GM19351 (cell line): ENCODE measurements at regions not wholly inside any gene's neighbourhood (a gene's known extent, or its start where the extent isn't known, plus 50 kb on each side); places are given as distances from the start of the nearest gene placed in this dataset.
"Not testable (repeated sequence)": the region's sequence is repeated elsewhere in the genome, so short reads cannot be mapped to it uniquely, and the experiment has no call there.

Experiments used
- ATAC-seq: cut with Tn5 transposase; IDR thresholded peaks from one replicate; pipeline ENCODE4 v1.9.1; 2021; ENCODE audit warnings: mild to moderate bottlenecking, moderate library complexity; ENCODE audit not compliant: unreplicated experiment

DNA sequence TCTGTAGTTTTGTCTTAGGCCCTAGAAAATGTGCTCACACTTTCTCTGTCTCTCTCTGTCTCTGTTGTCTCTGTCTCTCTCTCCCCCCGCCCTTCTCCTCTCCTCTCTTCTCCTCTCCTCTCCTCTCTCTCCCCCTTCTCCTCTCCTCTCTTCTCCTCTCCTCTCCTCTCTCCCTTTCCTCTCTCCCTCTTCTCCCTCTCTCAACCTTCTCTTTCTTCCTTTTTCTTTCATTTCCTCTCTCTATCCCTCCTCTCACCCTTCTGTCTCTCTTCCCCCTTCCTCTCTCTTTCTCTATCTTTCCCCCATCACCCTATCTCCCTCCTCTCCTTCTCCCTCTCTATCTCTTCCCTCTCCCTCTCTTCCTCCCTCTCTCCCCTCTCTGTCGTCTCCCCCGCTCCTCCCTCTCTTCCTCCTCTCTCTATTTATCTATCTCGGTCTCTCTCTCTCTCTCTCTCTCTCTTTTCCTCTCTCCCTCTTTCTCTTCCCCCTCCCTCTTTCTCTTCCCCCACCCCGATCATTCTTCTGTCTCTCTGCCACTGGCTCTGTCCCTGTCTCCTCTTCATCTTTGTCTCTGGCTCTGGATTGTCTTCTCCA is 107.2 kb upstream of the C16orf82 start:
- no peak for ATAC-seq

DNA sequence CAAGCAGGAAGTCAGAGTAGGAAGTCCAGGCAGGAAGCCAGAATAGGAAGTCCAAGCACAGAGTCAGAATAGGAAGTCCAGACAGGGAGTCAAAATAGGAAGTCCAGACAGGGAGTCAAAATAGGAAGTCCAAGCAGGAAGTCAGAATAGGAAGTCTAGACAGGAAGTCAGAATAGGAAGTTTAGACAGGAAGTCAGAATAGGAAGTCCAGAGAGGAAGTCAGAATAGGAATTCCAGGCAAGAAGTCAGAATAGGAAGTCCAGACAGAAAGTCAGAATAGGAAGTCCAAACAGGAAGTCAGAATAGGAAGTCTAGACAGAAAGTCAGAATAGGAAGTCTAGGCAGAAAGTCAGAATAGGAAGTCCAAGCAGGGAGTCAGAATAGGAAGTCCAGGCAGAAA is 105.3 kb upstream of the C16orf82 start:
- ATAC-seq: no peak

DNA sequence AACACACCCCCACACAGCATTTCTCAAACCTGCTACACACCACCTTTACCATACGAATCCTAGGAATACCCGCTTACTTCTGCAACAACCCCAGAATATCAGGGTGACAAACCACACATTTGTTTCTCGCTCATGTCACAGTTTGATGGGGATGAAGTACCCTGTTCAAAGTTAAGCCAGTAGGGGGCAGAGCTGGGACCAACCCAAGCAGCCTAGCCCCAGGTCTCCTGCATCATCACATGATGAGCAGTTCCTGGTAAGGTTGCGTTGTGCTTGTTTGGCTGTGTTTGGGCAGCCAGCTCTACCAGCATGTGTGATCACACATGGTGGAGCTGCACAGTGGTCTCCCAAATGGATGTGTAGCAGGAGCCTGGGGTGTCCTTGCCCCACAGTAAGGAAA is 103.6 kb upstream of the C16orf82 start:
- ATAC-seq: no peak

DNA sequence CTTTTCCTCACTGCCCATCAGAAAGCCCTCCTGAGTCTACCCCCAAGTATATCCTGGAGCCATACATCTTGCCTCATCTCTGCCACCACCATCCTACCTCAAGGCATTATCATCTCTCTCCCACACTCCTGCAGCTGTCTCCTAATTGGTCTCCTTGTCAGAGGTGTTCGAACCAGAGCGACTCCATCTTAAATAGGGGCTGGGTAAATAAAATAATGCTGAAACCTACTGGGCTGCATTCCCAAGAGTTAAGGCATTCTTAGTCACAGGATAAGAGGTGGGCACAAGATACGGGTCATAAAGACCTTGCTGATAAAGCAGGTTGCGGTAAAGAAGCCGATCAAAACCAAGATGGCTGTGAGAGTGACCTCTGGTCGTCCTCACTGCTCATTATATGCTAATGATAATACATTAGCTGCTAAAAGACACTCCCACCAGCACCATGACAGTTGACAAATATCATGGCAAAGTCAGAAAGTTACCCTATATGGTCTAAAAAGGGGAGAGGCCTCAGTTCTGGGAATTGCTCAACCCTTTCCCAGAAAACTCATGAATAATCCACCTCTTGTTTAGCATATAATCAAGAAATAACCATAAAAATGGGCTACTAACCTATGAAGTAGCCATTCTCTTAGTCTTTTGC is 97.0 kb upstream of the C16orf82 start:
- no peak for ATAC-seq

DNA sequence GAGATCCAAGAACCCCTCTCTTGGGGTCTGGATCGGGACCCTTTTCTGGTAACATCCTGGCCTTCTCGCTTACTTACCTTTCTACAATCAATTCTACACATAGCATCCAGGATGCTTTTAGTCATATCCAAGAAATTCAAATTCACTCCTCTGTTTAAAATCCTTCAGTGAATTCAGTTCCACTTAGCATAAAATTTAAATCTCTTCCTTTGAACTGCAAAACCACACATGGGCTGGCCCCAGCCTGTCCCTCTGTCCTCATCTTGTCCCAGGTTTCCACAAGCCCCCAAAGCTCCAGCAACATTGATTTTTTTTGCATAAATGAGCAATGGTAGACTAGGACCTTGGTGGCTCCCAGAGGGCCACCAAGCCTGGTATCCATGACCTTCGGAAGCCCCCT is 96.4 kb upstream of the C16orf82 start:
- ATAC-seq: no peak

DNA sequence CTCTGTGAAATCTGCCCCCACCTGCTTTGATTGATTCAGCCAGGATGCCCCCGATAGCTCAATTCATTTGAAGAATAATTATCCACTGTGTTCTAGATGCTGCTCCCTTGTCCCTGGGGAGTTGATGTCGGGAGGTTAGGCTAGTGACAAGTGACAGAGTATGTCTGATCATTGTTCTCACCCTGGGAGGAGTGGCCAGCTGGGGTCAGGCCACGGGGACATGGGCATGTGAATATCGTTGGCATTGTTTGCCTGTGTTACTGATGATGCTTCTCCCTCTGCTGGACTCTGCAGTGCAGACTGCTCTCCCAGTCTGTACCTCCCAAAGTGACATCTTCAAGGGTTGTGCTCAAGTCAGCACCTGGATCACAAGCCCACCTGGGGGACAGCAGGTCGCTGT is 89.9 kb upstream of the C16orf82 start:
- no peak for ATAC-seq

DNA sequence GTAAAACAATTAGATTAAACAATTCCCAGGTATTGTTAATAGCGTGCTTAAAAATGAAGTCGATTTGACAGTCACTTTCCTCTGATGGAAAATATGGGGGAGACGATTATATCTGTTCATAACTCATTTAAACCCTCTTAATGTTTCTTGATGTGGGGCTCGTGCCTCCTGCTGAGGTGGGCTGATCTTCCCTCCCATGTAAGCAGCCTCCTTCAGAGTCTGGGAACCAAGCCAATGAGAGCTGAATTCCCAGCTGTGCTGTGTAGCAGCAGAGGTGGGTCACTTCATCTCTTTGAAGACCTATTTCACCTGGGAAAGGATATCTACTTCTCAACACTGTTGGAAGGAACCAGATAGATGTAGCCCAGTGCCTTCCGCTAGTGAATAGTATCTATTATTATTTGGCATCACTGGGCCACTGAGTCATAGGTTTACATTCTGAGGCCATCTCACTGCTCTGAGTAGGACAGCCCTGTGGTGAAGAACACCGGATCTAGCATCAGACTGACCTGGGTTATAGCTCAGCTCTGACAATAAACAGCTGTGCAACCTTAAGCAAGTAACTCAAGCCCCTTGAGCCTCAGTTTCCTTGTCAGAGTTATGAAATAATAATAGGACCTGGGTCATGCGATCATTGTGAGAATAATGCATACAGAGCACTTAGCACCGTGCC is 85.3 kb upstream of the C16orf82 start:
- no peak for ATAC-seq

DNA sequence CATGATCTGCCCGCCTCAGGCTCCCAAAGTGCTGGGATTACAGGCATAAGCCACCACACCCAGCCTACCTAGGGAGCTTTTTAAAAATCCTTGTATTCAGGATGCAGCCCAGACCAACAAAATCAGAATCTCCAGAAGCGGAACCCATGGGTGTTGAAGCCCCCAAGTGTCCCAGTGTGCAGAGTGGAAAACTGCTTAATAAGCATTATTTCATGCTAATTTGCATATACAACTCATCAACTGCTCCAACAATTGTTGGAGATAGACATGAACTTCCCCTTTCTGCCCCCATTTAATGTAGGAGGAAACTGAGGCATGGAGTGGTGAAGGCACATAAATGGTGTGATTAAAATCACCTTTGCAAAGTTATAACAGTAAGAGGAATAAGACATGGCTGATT is 84.3 kb upstream of the C16orf82 start:
- no peak for ATAC-seq

DNA sequence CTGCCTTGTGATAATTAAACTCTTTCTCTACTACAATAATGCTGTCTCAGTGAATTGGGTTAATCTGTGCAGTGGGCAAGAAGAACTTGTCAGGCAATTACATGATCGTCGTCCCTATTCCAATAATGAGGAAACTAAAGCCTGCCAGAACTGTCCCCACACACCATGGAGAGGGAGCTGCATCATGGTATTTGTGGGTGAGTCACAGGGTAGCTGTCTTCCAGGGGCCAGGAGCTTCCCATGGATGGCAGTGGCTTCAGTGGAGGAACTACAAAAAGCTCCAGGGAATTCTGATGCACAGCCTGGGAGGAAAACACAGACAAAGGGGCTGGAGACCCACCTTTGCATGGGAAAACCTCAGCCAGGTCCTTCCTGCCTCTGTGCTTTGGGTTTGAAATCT is 83.3 kb upstream of the C16orf82 start:
- no peak for ATAC-seq

DNA sequence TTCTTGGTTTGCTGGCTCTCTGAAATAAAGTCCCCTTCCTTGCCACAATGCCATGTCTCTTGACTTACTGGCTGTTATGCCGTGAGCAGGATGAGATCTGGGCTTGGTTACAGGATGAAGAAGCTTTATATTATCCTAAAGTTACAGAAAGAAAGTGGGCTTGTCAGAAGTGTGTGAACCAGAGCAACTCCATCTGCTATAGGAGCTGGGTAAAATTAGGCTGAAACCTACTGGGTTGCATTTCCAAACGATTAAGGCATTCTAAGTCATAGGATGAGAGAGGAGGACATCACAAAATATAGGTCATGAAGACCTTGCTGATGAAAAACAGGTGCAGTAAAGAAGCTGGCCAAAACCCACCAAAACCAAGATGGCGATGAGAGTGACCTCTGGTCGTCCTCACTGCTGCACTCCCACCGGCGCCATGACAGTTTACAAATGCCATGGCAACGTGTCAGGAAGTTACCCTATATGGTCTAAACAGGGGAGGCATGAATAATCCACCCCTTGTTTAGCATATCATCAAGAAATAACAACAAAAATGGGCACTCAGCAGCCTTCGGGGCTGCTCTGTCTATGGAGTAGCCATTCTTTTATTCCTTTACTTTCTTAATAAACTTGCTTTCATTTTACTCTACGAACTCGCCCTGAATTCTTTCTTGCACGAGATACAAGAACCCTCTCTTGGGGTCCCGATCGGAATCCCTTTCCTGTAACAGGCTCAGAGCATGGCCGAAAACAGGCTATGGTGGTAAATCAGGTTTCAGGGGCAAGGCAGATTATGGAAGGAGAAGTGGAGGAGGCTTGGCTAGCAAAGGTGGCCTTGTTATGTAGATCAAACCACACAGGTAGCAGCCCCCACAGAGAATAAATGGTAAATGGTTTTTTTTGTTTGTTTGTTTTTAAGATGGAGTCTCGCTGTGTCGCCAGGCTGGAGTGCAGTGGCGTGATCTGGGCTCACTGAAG is 81.3 kb upstream of the C16orf82 start:
- ATAC-seq: no peak

DNA sequence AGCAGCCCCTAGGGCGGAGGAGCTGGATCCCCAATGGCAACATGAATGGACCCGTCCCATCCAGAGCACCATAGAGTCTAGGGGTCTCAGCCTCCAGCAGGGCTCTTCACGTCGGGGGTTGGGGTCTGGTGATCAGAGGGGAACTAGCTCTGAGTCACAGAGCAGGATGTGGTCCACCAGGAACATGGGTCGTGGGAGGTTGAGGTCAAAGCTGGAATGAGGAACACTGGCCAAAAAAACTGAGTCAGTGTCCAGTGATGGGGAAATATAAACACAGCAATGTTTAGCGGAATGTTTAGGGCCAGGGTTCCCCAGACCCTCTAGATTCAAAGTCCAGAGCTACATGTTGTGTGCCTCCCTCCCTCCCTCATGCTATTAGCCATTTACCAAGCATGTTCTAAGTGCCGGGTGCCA is 79.1 kb upstream of the C16orf82 start:
- no peak for ATAC-seq

DNA sequence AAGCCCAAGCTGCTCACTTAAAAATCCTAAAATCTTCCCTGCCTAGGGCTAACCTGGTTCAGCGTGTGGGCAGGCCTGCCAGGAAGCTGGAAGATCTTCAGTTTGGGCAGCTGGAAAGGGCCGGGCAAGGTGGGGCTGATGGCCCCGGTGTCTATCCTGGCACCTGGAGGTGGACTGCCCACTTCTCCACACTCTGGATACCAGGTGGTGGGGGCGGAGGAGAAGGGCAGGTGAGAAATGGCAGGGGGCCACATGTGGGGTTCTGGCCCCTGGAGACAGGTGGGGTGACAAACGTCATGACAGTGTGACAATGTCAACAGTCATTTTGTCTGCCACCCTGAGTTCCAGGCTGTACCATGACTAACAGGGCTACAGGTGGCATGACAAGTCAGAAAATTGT is 78.5 kb upstream of the C16orf82 start:
- no peak for ATAC-seq

DNA sequence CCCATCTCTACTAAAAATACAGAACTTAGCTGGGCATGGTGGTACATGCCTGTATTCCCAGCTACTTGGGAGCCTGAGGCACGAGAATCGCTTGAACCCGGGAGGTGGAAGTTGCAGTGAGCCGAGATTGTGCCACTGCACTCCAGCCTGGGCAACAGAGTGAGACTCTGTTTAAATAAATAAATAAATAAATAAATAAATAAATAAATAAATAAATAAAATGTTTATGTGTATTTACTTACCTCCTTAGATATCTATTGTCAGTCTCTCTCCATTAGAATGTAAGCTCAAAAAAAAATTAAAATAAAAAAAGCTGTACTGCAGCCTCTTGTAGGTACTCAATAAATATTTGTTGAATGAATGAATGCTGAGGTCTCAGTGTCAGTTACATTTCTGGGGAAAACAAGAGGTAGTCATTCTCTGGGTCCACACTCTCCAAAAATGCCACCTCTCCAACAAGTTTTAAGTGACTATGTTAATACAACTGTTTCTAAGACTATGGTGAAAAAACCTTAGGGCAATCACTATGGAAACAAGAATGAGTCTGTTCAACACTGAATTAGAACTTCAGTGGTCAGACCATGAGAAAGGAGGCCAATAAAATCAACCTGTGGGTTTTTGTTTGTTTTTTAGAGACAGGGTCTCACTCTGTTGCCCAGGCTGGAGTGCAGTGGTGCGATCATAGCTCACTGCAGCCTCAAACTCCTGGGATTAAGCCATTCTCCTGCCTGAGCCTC is 76.2 kb upstream of the C16orf82 start:
- not testable (repeated sequence) for ATAC-seq

DNA sequence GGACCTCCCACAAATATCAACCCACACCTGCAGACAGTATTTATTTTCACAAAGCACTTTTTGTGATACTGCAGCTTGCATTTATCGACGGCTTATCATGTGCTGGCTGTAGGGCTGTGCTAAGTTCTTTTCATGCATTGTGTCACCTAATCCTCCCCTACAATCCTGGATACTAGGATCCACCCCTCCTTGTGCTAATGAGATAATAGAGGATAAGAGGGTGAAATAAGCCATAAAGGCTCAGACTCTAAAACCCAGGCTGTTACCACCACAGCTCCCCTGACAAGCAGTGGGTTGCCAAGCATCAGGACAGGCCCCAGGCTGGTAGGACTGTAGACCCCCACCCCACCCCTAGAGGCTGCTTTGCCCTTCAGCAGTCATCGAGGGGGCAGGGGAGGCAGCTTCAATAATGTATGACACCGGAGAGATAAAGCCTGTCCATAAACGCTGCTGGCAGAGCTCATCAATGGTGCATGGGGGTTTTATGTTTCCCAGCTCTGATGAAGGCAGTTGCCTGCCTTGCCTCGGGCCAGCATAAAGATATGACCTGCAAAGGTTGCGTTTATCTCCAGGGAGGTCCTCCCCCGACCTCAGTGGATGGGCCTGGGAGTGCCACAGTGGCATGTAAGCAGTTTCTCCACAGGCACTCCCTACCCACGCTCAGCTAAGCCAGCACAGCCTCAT is 73.9 kb upstream of the C16orf82 start:
- no peak for ATAC-seq

DNA sequence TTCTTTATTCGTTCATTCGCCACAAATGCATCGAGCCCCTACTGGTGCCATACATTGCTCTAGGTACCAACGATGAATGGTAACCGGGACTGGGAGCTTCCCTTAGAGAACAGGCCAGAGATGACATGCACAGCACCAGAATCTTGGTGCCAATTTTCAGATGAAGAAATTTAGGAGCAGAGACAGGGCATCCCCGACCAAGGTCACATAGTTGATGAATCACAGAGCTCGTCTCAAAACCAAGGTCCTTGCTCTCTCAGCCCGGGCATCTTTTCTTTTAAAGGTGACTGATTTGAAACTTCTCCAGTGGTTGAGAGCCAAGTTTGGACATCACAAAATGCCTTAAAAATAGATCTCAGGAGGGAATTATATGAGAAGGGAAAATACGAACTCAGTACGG is 73.2 kb upstream of the C16orf82 start:
- ATAC-seq: no peak

DNA sequence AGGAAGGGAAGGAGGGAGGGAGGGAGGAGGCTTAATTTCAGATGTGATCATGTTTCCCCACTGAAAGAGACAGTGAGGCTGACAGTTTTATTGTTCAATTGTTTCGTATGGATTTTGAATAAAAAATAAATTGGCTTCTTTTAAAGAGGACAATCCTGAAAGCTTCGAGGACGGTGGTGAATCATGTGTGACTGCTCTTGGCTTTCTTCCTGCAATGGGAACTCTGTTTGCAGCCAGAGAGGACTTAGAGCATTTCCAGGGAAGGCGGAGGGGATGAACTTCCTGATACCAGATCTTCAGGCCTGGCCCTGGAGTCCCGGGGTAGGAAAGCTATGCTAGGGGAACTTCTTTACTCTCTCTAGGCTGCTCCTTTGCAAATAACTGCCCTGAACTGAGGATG is 72.8 kb upstream of the C16orf82 start:
- no peak for ATAC-seq

DNA sequence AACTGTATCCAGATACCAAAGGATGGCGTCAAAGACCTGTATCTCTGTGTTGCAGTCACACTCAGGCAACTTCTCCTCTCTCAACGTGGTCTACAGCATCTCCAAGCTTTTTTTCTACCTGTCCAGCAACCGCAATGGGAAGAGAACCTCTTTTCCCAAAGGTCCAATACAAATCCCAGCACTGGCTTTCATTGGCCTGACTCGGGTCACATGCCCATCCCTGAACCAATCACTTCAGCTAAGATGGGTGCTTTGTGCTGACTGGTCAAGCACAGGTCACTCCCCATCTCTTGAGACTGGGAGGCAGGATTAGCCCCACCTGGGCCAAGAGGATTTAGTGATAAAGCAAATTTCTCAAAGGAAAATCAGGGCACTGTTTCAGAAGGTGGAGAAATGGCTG is 71.2 kb upstream of the C16orf82 start:
- ATAC-seq: no peak

DNA sequence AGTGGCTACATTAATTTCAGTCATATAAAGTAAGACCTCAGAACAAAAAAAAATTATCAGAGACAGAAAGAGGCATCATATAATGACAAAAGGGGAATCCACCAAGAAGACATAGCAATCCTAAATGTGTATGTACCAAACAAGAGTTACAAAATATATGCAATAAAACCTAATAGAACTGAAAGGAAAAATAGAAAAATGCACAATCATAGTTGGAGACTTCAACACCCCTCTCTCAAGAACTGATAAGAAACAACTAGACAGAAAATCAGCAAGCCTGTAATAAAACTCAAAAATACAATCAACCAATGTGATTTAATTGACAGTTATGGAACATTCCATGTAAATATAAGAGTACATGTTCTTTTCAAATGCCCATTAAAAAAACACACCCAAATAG is 61.3 kb upstream of the C16orf82 start:
- ATAC-seq: no peak
